GM04504 (cell line): ENCODE measurements at regions not wholly inside any gene's neighbourhood (a gene's known extent, or its start where the extent isn't known, plus 50 kb on each side); places are given as distances from the start of the nearest gene placed in this dataset.
"Not testable (repeated sequence)": the region's sequence is repeated elsewhere in the genome, so short reads cannot be mapped to it uniquely, and the experiment has no call there.

Experiments
- DNase-seq: peaks from one replicate; pipeline ENCODE4 v3.0.0-alpha.2; 2012; ENCODE audit warnings: low read depth

DNA sequence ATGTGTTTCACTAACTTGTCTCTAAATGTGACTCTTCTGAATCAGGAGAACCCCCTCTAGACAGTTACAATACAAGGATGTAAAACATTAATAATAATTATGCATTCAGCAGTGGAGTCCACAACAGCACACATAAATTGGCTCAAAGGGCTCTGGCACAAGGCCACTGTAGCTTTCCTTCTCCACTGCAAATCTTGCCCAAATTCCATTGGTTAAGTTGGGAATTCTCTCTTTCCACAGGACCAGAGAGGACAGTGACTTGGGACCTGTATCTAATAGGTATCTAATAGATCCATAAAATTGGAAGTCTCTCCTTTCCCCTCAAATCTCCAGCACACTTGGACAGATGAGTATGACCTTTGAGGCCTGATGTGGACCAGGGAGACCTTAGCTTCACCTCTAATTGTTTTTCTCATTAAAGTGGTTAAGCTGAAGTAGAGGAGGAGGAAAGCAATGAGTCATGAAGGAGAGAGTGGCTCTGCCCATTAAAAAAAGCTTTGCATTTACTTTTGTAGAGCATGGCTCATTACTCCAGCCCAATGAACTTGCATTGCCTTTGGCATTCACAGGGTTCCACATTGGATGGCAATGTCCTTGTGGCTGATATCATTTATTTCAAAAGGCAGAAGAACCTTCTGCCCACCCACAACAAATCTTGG, 72.3 kb upstream of the SH3RF1 start:
- DNase-seq: no peak

DNA sequence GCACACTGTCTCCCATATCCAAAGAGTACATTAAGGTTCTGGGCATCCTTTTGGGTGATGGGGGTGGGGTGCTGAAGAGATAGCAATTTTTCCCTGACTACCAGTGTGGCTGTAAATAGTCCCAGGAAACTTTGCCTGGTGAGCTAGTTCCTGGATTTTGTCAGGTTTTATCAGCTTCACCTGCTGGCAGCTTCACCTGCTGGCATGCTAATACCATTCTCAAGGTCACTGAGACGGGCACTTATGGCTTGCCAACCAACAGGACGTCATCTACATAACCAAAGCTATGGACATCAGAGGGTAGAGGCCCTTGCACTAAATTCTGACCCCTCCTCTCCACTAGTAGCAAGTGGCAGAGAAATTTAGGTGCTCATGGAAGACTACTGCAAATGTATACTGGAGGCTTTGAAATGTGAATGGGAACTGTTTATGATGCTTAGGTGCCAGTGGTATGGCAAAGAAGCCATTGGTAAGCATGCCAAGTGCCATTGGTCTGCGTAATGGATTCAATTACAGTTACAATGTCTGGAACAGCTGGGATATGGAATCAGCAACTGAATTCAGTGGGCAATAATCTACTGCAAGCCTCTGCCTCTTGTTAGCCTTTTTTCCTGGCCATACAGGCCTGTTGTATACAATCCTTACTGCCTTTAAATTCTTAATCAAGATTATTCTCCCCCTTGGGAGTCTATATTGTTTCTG, 71.6 kb upstream of the SH3RF1 start:
- no peak for DNase-seq

DNA sequence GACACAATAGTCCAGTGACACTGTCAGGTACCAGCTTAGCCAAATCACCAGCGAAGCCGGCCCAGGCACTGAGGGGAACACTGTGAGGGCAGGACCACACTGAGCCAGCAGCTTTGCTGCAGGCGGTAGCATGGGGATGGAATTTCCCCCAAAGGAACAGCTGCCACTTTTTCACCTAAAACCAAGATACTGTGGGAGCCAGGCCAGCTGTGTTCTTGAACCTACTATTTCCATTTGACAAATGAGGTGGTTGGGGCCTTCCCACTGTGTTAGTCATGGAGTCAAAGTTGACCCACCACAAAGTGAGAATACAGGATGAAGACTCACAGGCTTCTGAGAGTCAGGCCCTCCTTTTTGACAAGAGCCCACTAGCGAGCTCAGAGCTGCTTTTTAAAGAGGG, 70.7 kb upstream of the SH3RF1 start:
- DNase-seq: no peak

DNA sequence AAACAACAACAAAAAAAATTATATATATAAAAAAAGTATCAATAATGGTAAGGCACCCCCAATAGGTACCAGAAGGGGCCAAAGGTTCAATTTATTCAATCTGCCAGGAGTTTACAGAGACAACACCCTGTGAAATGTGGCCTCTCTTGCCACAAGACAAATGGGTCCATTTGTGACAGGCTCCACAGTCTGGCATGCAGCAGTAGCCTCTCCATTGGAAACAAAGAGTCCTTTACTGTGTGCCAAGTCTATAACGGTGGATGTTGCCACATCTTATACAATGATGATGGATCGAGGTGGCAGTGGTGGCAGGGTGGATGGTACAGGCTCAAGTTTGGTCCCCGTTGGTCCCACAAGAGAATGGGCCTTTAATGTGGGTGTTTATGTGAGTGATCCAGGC, 70.1 kb upstream of the SH3RF1 start:
- DNase-seq: no peak

DNA sequence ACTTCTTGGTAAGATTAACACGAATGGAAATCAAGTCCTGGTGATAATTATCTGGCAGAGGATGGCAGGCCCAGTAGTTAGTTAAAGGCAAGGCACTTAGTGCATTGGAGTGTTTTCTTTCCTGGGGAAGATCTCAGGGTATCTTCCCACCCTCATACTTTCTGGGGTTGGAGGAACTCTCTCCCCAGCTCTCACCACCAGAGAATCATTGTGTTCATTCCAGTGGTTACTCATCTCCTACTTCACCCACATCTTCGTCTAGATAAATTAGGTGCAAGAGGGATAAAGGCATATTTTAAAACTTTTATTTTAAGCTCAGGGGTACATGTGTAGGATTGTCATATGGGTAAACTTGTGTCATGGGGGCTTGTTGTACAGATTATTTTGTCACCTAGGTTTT, 67.5 kb upstream of the SH3RF1 start:
- no peak for DNase-seq

DNA sequence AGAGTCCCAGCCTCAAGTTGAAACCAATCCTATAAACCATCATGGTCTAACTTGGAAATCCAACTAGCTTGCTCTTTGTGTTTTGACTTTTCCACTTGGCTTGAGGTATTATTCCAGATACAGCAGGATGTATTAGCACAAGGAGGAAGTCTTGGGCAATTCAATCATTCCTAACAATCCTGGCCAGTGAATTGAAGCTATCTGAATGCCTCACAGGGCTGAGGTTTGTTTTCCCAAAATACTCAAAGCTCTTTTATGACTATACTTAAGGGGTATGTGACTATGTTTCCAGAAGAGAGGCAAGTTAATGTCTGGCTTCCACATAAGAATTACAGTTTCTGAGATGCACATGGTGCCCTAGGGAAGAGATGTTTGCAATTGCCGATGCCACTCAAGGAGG, 66.8 kb upstream of the SH3RF1 start:
- peak; percentile 87 for DNase-seq

DNA sequence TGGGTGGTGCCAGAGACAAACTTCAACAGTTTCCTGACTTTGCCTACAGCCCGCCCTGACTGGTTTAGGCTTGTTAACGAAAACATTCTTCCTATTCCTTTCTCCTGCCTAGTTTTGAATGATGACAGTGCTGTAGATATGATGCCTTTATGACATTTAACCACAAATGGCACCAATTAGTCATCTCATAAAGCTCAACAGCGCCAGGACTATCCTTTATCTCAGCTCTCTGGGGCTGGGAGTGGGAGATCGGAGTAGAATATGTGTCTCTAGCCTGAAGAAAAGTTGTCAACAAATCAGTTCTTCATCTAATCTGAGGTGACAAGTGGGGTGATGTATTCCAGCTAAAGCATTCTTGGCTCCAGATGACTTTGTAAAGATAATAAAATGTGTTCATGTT, 64.6 kb upstream of the SH3RF1 start:
- peak; percentile 46 for DNase-seq

DNA sequence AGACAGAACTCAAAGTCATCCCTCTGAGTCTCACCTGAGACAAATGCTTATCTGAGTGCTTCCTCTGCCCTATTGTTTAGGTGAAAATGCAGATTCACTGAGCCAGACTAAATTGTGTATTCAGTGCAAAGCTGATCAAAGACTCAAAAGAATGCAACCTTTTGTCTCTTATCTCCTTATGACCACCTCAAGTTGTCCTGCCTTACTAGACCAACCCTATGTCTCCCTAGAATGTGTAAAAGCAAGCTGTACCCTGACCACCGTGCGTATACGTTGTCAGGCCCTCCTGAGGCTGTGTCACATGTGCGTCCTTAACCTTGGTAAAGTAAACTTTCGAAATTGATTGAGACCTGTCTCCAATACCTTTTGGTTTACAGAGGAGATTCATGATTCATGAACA, 63.6 kb upstream of the SH3RF1 start:
- no peak for DNase-seq

DNA sequence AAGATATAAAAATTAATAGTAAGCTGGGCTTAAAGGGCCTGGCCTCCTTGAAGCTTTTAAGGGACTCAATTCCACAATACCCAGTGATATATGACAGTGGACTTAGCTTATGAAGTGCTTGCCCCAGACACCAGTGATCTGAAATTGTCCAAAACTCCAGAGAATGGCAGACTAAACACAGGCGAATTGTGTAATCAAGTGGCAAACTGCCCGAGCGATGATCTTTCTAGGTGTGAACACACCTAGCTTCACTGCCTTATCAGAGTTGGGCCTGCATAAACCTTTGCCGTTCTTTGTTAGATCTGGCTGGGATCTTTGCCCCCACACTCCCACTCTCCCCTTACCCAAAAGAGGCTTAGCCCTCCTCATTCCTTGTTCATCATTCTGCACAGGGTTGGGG, 62.5 kb upstream of the SH3RF1 start:
- no peak for DNase-seq

DNA sequence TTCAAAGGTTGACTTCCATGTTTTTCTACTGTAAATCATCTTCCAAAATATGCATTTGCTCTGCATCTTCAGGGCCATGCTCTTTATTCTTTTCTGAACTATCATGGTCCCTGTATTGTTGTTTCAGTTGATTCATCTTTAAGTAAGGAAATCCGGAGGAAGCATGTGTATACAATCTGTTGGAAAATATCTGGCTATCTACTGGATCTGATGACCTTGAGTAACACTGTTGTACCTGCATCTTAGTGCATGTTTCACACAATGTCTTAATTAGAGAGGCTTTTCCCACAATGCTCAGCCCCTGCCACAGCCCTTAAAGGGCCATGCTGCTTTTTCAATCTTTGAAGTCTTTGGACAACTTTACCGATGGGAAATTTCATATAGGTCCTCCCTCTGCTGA, 61.8 kb upstream of the SH3RF1 start:
- no peak for DNase-seq

DNA sequence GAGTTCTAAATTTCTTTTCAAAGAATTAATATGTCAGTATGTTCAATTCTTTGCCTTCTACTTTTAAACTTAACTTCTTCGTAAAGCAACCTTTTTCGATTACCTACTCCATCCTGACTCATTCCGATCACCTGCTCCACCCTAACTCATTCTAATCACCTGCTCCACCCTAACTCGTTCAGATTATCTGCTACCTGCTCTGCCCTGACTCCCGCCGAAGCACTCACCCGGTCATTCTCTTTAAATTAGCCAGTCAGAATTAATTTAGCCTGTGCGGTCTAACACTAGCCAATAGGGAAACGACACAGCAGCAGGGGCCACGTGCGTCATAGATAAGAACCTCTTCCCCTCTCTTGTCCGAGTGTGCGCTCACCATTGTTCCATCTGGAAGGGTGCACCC, 60.1 kb upstream of the SH3RF1 start:
- DNase-seq: no peak

DNA sequence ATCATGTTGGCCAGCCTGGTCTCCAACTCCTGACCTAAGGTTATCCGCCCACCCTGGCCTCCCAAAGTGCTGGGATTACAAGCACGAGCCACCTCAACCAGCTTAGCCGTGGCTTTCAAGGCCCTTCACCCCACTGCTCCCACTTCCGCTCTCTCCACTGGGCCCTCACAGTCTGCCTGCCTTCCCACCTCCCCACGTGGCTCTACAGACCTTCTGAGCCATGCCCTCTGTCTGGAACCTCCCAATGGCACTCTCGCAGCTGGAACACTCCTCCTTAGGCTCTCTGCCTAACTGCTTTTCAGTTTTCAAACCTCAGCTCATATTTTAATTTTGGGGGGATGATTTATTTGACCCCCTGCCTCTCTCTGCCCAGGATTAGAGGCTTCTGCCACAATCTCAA, 59.3 kb upstream of the SH3RF1 start:
- no peak for DNase-seq

DNA sequence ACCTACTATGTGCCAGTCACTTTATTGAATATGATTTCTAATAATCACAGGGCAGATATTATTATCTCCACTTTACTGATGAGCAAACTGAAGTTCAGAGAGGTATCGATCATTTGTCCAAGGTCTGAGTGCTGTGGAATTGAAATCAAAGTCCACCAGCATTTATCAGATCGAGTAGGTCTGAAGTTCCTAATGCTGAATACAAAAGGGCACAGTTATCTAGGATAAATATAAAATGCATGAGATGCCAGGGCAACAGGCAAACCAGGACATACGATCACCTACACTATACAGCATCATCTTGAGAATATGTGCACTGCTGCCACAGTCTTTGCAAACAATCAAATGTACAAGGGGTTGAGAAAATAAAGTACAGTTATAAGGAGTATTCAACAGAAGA, 57.2 kb upstream of the SH3RF1 start:
- no peak for DNase-seq

DNA sequence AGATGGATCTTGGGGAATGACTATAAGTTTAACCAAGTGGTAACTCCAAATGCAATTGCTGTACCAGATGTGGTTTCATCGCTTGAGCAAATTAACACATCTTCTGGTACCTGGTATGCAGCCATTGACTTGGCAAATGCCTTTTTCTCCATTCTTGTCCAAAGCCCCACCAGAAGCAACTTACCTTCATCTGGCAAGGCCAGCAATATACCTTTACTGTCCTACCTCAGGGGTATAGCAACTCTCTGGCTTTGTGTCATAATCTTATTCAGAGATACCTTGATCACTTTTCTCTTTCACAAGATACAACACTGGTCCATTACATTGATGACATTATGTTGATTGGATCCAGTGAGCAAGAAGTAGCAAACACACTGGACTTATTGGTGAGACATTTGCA, 53.2 kb upstream of the SH3RF1 start:
- not testable (repeated sequence) for DNase-seq

DNA sequence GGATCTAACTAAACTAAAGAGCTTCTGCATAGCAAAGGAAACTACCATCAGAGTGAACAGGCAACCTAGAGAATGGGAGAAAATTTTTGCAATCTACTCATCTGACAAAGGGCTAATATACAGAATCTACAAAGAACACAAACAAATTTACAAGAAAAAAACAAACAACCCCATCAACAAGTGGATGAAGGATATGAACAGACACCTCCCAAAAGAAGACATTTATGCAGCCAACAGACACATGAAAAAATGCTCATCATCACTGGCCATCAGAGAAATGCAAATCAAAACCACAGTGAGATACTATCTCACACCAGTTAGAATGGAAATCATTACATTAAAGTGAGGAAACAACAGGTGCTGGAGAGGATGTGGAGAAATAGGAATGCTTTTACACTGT, 52.1 kb upstream of the SH3RF1 start:
- DNase-seq: not testable (repeated sequence)
